GM12891 (cell line): ENCODE measurements at regions not wholly inside any gene's neighbourhood (a gene's known extent, or its start where the extent isn't known, plus 50 kb on each side); places are given as distances from the start of the nearest gene placed in this dataset.

Experiments
- PAX5 ChIP-seq: IDR thresholded peaks from 2 replicates; pipeline ENCODE4 v1.6.1; 2011; ENCODE audit warnings: low read length, moderate library complexity, mild to moderate bottlenecking; ENCODE audit not compliant: insufficient read depth, severe bottlenecking
- POLR2A ChIP-seq: IDR thresholded peaks from 2 replicates; pipeline ENCODE4 v1.6.1; 2011; ENCODE audit warnings: low read depth, low read length, control low read depth
- POLR2AphosphoS5 ChIP-seq: IDR thresholded peaks from 2 replicates; pipeline ENCODE4 v1.6.1; 2011; ENCODE audit warnings: low read depth, low read length, control low read depth
- SPI1 ChIP-seq: IDR thresholded peaks from 2 replicates; pipeline ENCODE4 v1.6.1; 2011; ENCODE audit warnings: low read depth, low read length, control low read depth

DNA sequence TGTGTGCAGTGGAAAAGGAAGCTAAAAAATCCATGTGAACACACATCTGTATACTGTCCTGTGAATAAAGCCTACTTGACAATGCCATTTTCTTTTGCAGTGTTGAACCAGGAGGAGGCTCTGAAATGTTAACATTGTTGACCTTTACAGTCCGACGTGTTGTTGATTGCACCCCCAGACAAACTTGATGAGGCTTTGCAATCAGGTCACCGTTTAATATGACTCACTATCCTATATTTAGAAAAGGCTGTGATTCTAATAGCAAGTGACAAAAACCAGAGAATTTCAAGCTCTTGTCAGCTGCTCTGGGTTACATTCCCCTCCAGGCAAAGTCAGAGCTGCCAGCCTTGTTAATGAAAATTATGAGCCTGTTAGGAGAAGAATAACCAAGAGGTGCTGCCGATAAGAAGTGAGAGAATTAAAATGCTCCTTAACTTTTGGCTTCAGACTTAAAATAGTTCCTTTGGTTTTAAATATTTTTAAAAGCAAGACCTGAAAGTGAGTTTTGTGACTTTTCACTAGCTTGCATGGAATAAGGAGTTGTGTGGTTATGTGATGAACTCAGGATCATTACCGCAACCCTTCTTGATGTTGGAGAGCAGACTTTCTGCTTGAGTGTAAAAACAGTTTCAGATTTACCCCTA, 162.1 kb downstream of the QPCT start:
- TF ChIP-seq POLR2A, result no peak
- TF ChIP-seq POLR2AphosphoS5, result no peak
- no peak for TF ChIP-seq PAX5
- no peak for TF ChIP-seq SPI1
